HL-60 (cell line): ENCODE measurements at regions not wholly inside any gene's neighbourhood (a gene's known extent, or its start where the extent isn't known, plus 50 kb on each side); places are given as distances from the start of the nearest gene placed in this dataset.

Source experiments
- CTCF ChIP-seq: IDR thresholded peaks from one replicate; pipeline ENCODE4 v1.5.1; 2011; ENCODE audit warnings: low read length, control low read depth, inconsistent platforms; ENCODE audit not compliant: insufficient read depth
- GABPA ChIP-seq: IDR thresholded peaks from 2 replicates; pipeline ENCODE4 v1.6.1; 2012; ENCODE audit warnings: low read depth

- TF ChIP-seq GABPA (no peak), CTCF (no peak)
Observed at GRCh38 chr22:26972286-26972685, 314.9 kb downstream of the MIAT start.
